ENCODE measurements at regions not wholly inside any gene's neighbourhood (a gene's known extent, or its start where the extent isn't known, plus 50 kb on each side); places are given as distances from the start of the nearest gene placed in this dataset.
"Not testable (repeated sequence)": the region's sequence is repeated elsewhere in the genome, so short reads cannot be mapped to it uniquely, and the experiment has no call there.

DNA sequence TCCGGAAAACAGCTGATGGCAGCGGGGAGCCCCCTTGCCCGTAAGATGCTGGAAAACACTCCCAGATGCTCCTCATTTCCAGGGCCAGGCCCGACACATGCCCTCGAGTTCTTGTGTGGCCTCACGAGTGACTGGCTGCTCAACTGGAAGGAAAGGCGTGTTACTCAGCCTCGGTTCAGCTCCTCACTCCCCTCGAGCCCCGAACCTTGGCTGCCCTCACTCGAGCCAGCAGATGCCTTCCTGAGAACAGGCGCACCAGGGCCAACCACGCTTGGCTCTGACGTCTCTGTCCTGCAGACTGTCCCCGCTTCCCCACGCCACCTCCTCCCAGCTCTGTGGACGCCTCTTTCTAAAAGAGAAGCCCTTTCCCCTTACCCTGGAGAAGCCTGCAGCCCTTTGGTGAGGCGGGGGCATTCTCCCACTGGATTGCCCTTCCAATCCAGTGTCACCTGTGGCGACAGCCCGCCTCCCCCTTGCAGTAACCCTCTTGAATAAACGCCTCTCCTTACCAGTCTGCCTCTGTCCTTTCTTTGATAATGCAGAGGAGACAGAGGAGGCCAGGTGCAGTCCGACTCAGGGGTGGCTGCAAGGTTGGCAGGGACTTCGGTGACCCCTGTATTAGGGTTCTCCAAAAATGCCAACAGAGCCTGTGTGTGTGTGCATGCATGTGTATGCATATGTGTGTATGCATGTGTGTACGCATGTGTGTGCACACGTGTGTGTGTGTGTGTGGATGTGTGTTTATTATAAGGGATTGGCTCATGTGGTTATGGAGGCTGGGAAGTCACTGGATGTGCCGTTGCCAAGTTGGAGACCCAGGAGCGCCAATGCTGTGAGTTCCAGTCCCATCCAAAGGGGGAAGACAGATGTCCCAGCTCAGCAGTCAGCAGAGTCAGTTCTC, 166.3 kb downstream of the KIF26A start:
- DNase-seq, result no peak

- DNase-seq, result no peak
Measured at GRCh38 chr14:104305511-104306449, 167.4 kb downstream of the KIF26A start.

GRCh38 chr14:104306450-104307040, 168.2 kb downstream of the KIF26A start:
- no peak for DNase-seq

DNA sequence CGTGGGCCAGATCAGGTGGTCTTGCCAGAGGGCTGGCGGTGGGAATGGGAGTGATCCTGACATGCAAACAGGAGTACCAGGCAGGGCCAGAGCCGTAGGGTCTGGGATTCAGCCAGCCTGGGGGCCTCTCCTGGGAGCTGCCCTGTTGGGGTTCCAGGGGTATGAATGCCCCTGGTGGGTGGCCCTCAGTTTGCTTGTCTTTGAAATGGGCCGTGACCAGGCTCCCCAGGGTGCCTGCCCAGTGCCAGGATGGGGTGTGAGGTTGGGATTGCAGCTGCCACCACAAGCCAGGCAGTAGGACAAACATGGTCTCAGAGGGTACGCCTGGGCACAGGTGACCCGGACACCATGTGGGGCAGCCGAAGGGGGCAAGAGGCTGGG, 168.8 kb downstream of the KIF26A start:
- DNase-seq, result no peak

GRCh38 chr14:104307627-104308401, 169.4 kb downstream of the KIF26A start:
- DNase-seq, result no peak

DNA sequence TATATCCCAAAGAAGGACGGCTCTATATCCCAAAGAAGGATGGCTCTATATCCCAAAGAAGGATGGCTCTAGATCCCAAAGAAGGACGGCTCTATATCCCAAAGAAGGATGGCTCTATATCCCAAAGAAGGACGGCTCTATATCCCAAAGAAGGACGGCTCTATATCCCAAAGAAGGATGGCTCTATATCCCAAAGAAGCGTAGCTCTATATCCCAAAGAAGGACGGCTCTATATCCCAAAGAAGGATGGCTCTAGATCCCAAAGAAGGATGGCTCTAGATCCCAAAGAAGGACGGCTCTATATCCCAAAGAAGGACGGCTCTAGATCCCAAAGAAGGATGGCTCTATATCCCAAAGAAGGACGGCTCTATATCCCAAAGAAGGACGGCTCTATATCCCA, 170.1 kb downstream of the KIF26A start:
- DNase-seq, result not testable (repeated sequence)

DNA sequence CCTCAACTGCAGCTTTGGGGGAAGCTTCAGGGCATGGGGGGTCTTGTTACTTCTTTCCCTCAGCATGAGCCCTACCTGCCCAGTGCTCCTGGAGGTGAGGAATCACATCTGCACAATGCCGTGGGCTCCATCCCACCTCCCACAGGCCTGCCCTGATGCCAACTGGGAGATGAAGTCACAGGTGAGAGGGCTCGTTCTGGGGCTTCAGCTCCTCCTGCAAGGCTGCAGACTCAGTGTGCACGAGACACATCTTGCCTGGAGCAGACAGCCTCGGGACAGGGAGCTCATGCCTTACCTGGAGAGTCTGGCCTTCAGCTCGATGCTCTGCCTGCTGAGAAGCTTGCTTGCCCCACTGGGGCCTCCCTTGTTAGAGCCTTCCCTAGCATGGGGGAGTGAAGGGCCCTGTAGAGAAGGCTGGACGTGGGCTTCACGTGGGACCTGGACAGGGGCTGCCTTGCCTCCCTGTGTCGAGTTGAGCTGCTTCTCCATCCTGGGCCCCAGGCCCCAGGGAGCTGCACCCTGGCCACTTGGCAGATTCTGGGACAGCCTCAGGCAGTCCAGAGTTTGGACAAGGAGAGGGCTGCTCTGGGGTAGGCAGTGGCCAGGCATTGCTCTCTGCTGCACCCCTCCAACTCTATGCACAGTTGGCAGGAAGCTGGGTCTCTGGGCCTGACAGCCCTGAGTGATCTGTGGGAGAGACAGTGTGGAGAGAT, 171.4 kb downstream of the KIF26A start:
- no peak for DNase-seq

DNA sequence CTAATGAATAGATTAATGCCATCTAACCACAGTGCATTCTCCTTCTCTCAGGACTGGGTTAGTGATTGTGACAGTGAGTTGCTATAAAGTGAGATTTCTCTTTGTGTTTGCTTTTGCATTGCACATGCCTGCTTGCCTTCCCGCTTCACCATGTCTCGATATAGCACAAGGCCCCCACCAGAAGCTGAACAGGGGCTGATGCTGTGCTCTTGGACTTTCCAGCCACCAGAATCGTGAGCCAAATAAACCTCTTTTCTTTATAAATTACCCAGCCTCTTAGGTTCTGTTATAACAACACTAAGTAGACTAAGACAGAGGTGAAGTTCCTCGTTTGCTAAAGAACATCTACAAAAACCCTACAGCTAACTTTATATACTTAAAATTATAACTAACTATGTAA, 173.0 kb downstream of the KIF26A start:
- no peak for DNase-seq

- no peak for DNase-seq
Measured at GRCh38 chr14:104313674-104314073, 175.3 kb downstream of the KIF26A start.

DNA sequence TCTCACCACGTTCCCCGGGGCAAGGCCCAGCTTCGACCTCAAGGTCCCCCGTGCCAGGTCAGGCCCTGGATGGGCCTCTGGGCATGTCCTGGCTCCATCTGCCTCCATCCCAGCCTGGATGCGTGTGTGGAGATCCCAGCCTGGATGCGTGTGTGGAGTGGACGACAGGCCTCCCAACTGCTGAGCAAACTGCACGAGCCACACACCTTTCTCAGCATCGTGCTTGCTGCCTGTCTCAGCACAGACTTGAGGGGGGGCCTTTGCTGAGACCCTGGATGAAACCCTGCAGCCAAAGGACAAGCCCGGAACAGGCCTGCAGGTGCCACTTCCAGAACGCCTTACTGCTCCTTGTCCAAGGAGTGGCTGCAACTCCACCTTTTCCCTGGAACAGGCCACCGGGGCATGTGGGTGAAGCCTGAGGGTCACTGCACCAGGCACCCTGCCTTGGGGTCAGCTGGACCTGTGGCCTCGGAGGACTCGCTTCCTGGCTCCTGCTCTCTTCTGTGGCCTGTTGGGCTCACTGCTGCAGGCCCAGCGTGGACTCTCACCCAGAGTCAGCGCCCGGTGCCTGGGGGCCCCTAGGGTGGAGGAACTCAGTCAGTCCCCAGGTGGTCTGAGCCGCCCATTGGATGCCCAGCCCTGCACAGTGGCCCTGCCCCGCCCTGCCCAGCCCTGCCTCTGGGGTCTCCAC, 176.0 kb downstream of the KIF26A start:
- DNase-seq, result no peak

DNA sequence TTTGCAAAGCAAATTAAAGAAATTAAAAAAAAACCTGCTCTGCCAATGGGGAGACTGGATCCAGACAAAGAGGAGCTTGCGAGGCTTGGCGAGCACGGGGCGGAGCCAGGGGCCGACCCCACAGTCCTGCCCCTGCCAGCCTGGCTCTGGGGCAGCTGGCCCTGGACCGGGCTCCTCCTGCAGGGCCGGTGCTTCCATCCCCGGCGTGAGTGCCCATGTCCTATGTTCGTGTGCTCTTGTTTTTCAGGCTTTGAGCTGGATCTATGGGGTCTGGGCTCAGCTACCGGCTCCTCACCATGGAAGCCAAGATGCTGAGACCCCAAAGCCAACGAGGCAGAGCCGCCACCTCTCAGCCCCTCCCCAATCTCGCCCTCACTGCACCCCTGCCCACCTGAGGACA, 176.8 kb downstream of the KIF26A start:
- DNase-seq, result no peak

- DNase-seq, result no peak
Measured at GRCh38 chr14:104315625-104316024, 177.2 kb downstream of the KIF26A start.

DNA sequence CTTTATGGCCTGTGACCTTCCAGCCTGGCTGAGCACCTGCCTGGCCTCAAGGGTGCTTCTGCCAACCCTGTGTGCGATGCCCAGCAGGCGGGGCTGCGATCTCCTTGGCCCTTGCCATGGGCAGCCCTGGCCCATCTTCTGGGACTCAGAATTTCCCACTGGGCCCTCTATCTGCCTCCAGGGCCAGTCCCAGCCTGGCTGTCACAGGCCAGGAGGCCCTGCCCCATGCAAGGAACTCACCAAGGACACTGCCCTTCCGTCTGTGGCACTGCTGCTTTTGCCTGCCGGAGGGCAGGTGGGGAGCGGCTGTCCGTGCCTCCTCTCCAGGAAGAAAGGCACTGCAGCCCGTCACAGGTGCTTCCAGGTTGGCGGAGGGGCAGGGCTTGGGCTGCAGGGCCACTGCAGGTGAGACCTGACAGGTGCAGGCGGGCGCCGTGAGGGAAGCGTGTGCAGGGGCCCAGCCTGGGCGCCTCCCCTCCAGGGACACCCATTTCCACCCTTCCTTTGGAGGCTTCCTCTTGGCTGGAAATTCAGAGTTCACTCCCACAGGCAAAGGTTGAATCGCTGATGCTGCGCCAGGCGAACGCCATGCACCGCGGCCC, 177.8 kb downstream of the KIF26A start:
- DNase-seq, result no peak

GRCh38 chr14:104316723-104317491, 178.5 kb downstream of the KIF26A start:
- DNase-seq, result no peak

DNA sequence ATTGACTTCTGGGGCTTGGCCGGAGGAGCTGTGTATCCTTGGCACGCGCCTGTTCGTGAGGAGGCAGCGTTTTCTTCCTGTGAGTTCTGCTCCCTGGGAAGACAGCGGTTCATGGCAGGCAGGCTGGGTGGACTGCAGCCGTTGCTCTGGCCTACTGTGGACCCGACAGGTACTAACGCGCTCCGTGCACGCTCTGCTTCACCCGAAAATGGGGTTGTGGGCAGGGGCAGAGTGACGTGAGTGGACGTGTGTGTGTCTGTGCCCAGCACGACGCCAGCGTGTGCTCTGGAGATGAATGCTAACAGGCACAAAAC, 179.1 kb downstream of the KIF26A start:
- no peak for DNase-seq

- DNase-seq, result no peak
Measured at GRCh38 chr14:104317975-104318557, 179.7 kb downstream of the KIF26A start.

GRCh38 chr14:104318558-104319490, 180.4 kb downstream of the KIF26A start:
- no peak for DNase-seq

Measured in renal pelvis (tissue), 1 donor.